Thyroid gland (tissue), 4 donors: ENCODE measurements at regions not wholly inside any gene's neighbourhood (a gene's known extent, or its start where the extent isn't known, plus 50 kb on each side); places are given as distances from the start of the nearest gene placed in this dataset.

Source experiments
- POLR2A ChIP-seq, 2 donors: fragments of 450-650 bp; IDR thresholded peaks; one replicate each; pipeline ENCODE4 v1.6.1; 2017; ENCODE audit warnings: antibody characterized with exemption in 2 of 2, mild to moderate bottlenecking in 2 of 2, moderate library complexity in 1 of 2
- TF ChIP-seq, protein P1 (sequence below), 6 experiments: fragments of 200-600 bp in 3 of 6; fragments of 450-650 bp in 3 of 6; sonication (generic) in 3 of 6; IDR thresholded peaks; one replicate each; pipeline ENCODE4 v1.5.1; 2016 to 2019; ENCODE audit warnings: antibody characterized with exemption in 6 of 6, mild to moderate bottlenecking in 2 of 6, inconsistent platforms in 1 of 6, moderate library complexity in 1 of 6

DNA sequence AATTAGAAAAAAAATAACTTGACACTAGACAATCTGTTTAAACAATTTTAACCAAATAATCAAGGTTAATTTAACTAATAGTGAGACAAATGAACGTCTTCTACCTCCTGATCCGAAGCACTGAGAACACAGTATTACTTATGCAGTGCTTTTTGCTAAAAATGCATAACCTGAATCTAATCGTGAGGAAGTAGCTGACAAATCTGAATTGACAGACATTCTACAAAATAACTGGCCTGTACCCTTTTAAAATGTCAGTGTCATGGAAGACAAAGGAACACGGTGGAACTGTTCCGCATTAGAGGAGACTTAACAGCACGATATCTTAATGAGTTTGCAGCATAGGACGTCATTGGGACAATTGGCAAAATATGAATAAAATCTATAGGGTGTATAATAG is 631.2 kb upstream of the ZFP42 start:
- TF ChIP-seq, protein P1, sequence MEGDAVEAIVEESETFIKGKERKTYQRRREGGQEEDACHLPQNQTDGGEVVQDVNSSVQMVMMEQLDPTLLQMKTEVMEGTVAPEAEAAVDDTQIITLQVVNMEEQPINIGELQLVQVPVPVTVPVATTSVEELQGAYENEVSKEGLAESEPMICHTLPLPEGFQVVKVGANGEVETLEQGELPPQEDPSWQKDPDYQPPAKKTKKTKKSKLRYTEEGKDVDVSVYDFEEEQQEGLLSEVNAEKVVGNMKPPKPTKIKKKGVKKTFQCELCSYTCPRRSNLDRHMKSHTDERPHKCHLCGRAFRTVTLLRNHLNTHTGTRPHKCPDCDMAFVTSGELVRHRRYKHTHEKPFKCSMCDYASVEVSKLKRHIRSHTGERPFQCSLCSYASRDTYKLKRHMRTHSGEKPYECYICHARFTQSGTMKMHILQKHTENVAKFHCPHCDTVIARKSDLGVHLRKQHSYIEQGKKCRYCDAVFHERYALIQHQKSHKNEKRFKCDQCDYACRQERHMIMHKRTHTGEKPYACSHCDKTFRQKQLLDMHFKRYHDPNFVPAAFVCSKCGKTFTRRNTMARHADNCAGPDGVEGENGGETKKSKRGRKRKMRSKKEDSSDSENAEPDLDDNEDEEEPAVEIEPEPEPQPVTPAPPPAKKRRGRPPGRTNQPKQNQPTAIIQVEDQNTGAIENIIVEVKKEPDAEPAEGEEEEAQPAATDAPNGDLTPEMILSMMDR (IDR thresholded peaks at IDR 0.05), result no peak
- TF ChIP-seq POLR2A (IDR thresholded peaks at IDR 0.05), result no peak
